HL-60 (cell line): ENCODE measurements at regions not wholly inside any gene's neighbourhood (a gene's known extent, or its start where the extent isn't known, plus 50 kb on each side); places are given as distances from the start of the nearest gene placed in this dataset.

Experiments used
- GABPA ChIP-seq: IDR thresholded peaks from 2 replicates; pipeline ENCODE4 v1.6.1; 2012; ENCODE audit warnings: low read depth
- TF ChIP-seq, protein P1 (sequence below): IDR thresholded peaks from one replicate; pipeline ENCODE4 v1.5.1; 2011; ENCODE audit warnings: low read length, control low read depth, inconsistent platforms; ENCODE audit not compliant: insufficient read depth

GRCh38 chr11:70572974-70573260 lies 174.6 kb downstream of the CTTN start:
- no peak for TF ChIP-seq GABPA
- TF ChIP-seq, protein P1, sequence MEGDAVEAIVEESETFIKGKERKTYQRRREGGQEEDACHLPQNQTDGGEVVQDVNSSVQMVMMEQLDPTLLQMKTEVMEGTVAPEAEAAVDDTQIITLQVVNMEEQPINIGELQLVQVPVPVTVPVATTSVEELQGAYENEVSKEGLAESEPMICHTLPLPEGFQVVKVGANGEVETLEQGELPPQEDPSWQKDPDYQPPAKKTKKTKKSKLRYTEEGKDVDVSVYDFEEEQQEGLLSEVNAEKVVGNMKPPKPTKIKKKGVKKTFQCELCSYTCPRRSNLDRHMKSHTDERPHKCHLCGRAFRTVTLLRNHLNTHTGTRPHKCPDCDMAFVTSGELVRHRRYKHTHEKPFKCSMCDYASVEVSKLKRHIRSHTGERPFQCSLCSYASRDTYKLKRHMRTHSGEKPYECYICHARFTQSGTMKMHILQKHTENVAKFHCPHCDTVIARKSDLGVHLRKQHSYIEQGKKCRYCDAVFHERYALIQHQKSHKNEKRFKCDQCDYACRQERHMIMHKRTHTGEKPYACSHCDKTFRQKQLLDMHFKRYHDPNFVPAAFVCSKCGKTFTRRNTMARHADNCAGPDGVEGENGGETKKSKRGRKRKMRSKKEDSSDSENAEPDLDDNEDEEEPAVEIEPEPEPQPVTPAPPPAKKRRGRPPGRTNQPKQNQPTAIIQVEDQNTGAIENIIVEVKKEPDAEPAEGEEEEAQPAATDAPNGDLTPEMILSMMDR, result no peak
